Tibial nerve (tissue), 3 donors: ENCODE measurements at regions not wholly inside any gene's neighbourhood (a gene's known extent, or its start where the extent isn't known, plus 50 kb on each side); places are given as distances from the start of the nearest gene placed in this dataset.

Experiments used
- POLR2A ChIP-seq, 2 donors: fragments of 450-650 bp; IDR thresholded peaks; one replicate each; pipeline ENCODE4 v1.6.1; 2017; ENCODE audit warnings: antibody characterized with exemption in 2 of 2, mild to moderate bottlenecking in 2 of 2, moderate library complexity in 2 of 2
- TF ChIP-seq, protein P1 (sequence below), 5 experiments: fragments of 200-600 bp in 3 of 5; fragments of 450-650 bp in 2 of 5; sonication (generic) in 3 of 5; IDR thresholded peaks; one replicate each; pipeline ENCODE4 v1.5.1; 2016 to 2019; ENCODE audit warnings: antibody characterized with exemption in 5 of 5, mild to moderate bottlenecking in 3 of 5, moderate library complexity in 2 of 5

DNA sequence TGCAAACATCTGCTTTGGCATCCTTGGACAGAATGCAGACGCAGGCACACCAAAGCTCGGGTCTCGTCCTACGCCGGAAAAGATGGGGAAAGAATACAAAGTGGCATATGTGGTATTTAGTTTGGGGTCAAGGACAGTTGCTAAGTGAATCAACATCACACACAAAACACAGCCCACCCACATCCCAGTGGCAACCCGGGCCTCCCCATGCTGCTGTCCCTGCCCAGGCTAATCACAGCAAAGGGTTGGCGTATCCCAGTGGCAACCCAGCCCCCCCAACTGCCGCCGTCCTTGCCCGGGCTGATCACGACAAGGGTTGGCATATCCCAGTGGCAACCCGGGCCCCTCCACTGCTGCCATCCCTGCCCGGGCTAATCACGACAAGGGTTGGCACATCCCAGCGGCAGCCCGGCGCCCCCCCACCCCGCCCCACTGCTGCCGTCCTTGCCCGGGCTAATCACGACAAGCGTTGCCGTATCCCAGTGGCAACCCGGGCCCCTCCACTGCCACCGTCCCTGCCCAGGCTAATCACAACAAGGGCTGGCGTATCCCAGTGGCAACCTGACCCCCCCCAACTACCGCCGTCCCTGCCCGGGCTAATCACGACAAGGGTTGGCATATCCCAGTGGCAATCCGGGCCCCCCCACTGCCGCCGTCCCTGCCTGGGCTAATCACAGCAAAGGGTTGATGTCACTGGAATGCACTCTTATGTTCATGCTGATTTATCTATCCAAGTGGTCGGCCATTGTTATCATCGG lies 167.8 kb upstream of the SOX1 start:
- TF ChIP-seq, protein P1, sequence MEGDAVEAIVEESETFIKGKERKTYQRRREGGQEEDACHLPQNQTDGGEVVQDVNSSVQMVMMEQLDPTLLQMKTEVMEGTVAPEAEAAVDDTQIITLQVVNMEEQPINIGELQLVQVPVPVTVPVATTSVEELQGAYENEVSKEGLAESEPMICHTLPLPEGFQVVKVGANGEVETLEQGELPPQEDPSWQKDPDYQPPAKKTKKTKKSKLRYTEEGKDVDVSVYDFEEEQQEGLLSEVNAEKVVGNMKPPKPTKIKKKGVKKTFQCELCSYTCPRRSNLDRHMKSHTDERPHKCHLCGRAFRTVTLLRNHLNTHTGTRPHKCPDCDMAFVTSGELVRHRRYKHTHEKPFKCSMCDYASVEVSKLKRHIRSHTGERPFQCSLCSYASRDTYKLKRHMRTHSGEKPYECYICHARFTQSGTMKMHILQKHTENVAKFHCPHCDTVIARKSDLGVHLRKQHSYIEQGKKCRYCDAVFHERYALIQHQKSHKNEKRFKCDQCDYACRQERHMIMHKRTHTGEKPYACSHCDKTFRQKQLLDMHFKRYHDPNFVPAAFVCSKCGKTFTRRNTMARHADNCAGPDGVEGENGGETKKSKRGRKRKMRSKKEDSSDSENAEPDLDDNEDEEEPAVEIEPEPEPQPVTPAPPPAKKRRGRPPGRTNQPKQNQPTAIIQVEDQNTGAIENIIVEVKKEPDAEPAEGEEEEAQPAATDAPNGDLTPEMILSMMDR (IDR thresholded peaks at IDR 0.05): no peak
- TF ChIP-seq POLR2A (IDR thresholded peaks at IDR 0.05): no peak
